GM19324 (cell line): ENCODE measurements at regions not wholly inside any gene's neighbourhood (a gene's known extent, or its start where the extent isn't known, plus 50 kb on each side); places are given as distances from the start of the nearest gene placed in this dataset.

Experiments
- ATAC-seq: cut with Tn5 transposase; IDR thresholded peaks from one replicate; pipeline ENCODE4 v1.9.1; 2021; ENCODE audit warnings: mild to moderate bottlenecking, moderate library complexity; ENCODE audit not compliant: unreplicated experiment, low FRiP score

- ATAC-seq = no peak
Observed at GRCh38 chr6:11926594-11927407, 85.3 kb upstream of the HIVEP1 start.

DNA sequence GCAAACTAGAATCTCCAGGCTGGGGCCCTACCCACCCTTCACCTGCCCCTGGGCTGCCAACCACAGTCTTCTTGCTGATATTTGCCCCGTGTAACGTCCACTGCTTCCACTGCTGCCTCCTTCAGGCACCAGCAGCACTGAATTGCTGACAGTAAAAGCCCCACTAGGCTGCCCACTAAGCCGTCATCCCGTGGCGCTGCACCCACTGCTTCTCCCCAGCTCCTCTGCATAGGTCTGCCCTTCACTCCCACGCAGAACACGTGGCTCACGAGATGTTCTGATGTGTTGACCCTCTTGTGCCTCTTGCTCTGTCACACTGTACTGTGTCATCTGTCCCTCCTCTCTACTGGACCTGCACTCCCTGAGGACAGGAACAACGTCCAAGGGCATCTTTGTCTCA is 86.3 kb upstream of the HIVEP1 start:
- ATAC-seq = no peak

GRCh38 chr6:11923621-11924020 is 88.5 kb upstream of the HIVEP1 start:
- no peak for ATAC-seq

- no peak for ATAC-seq
Observed at GRCh38 chr6:11922901-11923300, 89.2 kb upstream of the HIVEP1 start.

GRCh38 chr6:11921751-11922150 is 90.4 kb upstream of the HIVEP1 start:
- ATAC-seq = no peak

- no peak for ATAC-seq
Observed at GRCh38 chr6:11921017-11921438, 91.1 kb upstream of the HIVEP1 start.

DNA sequence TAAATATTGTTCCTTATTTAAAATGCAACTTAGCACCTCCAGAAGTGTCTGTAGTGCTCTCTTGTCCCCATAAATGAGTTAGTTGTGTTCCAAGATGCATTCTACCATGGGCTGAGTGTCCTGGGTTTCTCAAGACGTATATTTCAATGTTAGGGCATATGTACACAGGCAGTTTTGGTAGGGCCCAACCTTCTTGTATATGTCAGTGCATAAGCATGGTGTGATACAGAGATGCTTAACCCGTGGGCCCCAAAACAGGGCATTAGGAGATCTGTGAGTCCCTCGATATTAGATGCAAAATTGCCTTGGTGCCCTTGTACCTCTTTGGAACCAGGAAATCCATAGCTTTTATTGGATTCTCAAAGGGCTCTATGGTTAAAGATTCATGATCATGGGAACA is 91.5 kb upstream of the HIVEP1 start:
- ATAC-seq = no peak

- no peak for ATAC-seq
Observed at GRCh38 chr6:11919771-11920440, 92.2 kb upstream of the HIVEP1 start.

DNA sequence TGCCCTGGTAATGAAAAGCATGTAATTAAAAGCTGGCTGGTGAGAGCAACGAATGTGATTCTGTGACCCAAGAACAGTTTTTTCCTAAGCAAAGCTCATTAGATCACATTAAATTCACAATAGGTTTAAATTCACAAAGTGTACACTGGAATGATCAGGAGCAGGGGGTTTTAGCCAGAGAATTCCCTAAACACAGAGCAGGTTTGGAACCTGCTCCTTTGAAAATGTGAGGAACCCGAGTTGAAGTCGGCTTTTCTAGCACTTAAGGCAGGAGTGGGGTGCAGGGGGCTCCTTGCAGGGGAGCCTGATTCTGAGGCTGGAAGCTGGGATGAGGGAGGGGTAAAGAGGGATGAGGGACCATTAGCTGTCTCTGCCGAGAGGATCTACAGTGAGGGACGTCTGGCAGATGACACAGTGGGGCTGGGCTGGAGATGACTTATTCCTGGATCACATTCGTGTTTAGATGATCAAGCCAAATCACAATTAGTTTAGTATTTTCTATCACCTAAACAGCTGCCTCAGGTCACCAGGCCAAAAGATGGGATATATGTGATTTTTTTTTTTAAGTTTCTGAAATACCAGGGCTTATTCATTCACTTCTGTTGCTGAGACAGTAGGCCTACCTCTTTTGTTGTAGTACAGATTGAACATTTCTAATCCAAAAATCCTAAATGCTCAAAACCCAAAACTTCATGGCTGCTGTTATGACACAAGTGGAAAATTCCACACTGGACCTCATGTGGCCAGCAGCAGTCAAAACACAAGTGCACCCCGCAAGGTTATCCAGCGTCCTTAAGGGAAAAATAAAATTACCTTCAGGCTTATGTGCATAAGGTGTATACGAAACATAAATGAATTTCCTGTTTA is 93.1 kb upstream of the HIVEP1 start:
- ATAC-seq = no peak

GRCh38 chr6:11917951-11918738 is 94.0 kb upstream of the HIVEP1 start:
- ATAC-seq = no peak

DNA sequence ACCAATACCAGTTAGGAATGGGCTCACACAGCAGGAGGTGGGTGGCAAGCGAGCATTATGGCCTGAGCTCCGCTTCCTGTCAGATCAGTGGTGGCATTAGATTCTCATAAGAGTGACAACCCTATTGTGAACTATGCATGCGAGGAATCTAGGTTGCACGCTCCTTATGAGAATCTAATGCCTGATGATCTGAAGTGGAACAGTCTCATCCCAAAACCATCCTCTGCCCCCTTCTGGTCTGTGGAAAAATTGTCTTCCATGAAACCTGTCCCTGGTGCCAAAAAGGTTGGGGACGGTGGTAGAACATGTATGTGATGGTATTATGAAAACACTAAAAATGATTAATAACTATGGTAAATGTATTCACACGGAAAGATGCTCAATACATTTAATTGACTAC is 99.7 kb upstream of the HIVEP1 start:
- no peak for ATAC-seq

DNA sequence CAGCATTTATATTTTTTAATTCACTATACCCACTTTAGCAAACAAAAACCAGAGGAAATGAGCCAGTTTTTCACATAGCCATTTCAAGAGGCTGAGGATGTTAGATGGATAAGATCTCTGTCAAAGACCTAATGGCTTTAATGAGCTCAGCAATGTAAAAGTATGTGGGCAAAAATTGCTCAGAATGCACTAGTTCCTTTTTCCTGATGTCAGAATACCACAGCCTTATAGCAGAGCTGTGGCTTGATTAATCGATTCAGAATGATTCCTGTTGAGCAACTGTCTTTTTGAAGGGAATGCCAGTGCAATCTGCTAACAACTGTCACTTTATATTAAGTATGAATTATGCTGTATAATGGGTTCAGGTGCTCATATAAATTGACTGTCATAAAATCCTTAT is 100.6 kb upstream of the HIVEP1 start:
- ATAC-seq = no peak

DNA sequence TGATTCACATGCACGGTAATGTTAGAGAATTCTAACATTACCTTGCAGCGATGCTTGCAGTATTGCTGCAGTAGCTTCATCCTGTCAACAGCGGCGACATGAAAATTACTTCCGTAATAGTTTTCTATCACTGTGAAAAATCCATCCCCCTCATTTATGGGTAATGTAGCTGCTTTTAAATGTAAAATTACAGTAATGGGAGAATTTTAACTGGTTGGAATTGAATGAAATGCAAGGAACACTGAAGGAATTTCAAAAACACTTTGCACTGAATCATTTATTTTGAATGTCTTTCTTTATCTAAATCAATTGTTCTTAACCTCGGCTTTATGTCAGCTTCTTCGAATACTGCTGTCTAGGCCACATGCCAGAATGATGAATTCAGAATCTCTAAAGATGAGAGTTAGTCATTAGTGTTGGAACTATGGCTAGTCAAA is 102.4 kb upstream of the HIVEP1 start:
- no peak for ATAC-seq

- no peak for ATAC-seq
Observed at GRCh38 chr6:11908436-11909105, 103.5 kb upstream of the HIVEP1 start.

- no peak for ATAC-seq
Observed at GRCh38 chr6:11903645-11904044, 108.5 kb upstream of the HIVEP1 start.

- no peak for ATAC-seq
Observed at GRCh38 chr6:11902527-11902926, 109.6 kb upstream of the HIVEP1 start.

DNA sequence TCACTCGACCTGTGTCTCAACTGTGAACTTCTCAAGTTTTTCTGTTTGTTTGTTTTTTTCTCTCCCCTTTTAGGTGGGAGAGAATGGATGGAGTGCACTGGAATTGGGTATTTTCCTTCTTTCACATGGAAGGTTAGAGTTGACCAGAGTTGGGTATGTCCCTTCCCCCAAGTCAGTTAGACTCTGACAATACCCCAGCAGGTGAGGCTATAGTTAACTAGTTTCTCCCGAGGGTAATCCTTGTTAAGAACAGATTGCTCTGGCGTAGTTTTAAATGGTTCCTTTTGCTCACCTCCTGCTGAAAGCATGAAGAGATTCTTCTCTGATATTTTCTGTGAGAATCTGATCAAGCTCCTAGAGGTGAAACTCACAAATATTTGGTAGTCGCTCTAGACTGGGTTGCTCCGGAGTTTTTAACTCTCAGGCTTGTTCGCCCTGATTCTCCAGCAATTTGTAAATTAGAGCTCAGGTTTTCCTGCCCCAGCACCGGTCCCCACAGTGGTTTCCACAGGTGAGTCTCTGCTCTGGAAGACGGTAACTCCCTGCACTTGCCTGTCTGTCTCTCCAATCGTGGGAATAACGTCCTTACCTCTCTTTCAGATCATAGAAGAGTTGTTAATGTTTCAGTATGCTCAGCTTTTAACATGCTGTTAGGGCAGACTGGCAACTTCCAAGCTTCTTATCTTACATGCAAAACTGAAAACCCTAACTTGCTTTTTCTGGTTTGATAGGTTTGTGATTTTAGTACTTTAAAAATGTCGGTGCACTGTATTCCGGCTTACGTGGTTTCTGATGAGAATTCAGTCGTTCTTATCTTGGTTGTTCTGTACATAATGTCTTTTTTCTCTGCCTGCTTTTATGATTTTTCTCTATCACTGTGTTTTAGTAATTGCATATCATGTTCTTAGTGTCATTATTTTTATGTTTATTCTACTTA is 111.2 kb upstream of the HIVEP1 start:
- no peak for ATAC-seq

DNA sequence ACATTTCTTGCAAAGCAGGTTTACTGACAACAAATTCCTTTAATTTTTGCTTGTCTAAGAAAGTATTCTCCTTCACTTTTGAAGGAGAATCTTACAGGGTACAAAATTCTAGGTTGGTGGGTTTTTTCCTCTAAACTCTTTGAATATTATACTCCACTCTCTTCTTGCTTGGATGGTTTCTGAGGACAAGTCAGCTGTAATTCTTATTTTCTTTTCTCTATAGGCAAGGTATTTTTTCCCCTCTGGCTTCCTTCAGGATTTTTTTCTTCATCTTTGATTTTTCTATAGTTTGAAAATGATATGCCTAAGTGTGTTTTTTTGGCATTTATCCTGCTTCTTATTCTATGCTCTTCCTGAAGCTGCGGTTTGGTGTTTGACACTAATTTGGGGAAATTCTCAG is 112.5 kb upstream of the HIVEP1 start:
- no peak for ATAC-seq

- ATAC-seq = no peak
Observed at GRCh38 chr6:11894212-11894611, 115.6 kb upstream of the ADTRP start.
